Prostate gland (tissue), 2 donors: ENCODE measurements at regions not wholly inside any gene's neighbourhood (a gene's known extent, or its start where the extent isn't known, plus 50 kb on each side); places are given as distances from the start of the nearest gene placed in this dataset.

Experiments
- DNase-seq: peaks from one replicate; pipeline ENCODE4 v3.0.0-alpha.2; 2019; ENCODE audit warnings: low spot score
- H3K27ac ChIP-seq, 2 donors: fragments of 200-600 bp; sonication (generic); 2 replicates each; pipeline ENCODE4 v1.5.1; 2017 to 2019
- H3K27me3 ChIP-seq: fragments of 200-600 bp; sonication (generic); replicated peaks from 2 replicates; pipeline ENCODE4 v1.5.1; 2019; ENCODE audit not compliant: insufficient read depth
- H3K36me3 ChIP-seq, 2 donors: fragments of 200-600 bp; sonication (generic); 1 replicate in 1 of 2; 2 replicates in 1 of 2; pipeline versions ENCODE4 v1.5.1 to v1.8.1; 2017 to 2019
- H3K4me1 ChIP-seq: fragments of 200-600 bp; sonication (generic); replicated peaks from 2 replicates; pipeline ENCODE4 v1.5.1; 2019
- H3K4me3 ChIP-seq, 2 donors: fragments of 200-600 bp; sonication (generic); 2 replicates each; pipeline ENCODE4 v1.5.1; 2017 to 2019
- H3K9me3 ChIP-seq: fragments of 200-600 bp; sonication (generic); 2 replicates; pipeline ENCODE4 v1.5.1; 2017
- POLR2A ChIP-seq: fragments of 450-650 bp; IDR thresholded peaks from one replicate; pipeline ENCODE4 v1.6.1; 2016; ENCODE audit warnings: antibody characterized with exemption, mild to moderate bottlenecking
- POLR2AphosphoS5 ChIP-seq: sonication (generic); formaldehyde crosslinking; IDR thresholded peaks from one replicate; pipeline ENCODE4 v1.6.1; 2017; ENCODE audit warnings: antibody characterized with exemption
- WGBS: methylation state at CpG from one replicate; pipeline ENCODE4 v1.1.5; 2018; 5-methylcytosine and 5-hydroxymethylcytosine counted together
- intact Hi-C: fragments of 100-400 bp; cut with DNase I; formaldehyde crosslinking; loops from one replicate; pipeline ENCODE4 v1.14.2; 2022
- TF ChIP-seq, protein P1 (sequence below), 4 experiments: fragments of 200-600 bp in 2 of 4; fragments of 450-650 bp in 2 of 4; sonication (generic) in 2 of 4; IDR thresholded peaks; 1 replicate in 3 of 4; 2 replicates in 1 of 4; pipeline ENCODE4 v1.5.1; 2016 to 2019; ENCODE audit warnings: antibody characterized with exemption in 4 of 4, mild to moderate bottlenecking in 2 of 4, moderate library complexity in 2 of 4

DNA sequence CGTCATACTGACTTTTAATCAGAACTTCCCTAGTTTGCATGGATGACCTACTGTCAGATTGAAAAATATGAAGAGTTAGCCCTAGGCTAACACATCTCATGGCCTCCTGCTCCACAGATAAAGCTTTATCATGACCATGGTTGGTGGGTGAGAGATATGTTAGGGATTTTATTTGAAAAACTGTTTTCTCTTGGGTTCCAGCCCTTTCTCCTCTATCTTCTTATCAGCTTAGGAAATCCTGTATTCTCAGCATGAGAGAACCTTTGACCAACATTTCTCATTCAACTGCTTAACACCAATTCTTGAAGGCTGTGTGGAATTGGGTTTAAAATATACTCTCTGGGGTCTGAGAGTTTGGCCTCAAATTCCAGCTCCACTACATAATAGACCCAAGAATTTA lies 1407.0 kb upstream of the CELF4 start:
- H3K36me3 ChIP-seq: no peaks in the 10 kb centered on the region
- H3K27me3 ChIP-seq: no peaks in the 10 kb centered on the region
- H3K9me3 ChIP-seq: no peaks in the 10 kb centered on the region
- 86% methylated on average over 1 of the region's 1 CpG for WGBS
- no peak for TF ChIP-seq POLR2AphosphoS5
- no peak for TF ChIP-seq POLR2A
- TF ChIP-seq, protein P1, sequence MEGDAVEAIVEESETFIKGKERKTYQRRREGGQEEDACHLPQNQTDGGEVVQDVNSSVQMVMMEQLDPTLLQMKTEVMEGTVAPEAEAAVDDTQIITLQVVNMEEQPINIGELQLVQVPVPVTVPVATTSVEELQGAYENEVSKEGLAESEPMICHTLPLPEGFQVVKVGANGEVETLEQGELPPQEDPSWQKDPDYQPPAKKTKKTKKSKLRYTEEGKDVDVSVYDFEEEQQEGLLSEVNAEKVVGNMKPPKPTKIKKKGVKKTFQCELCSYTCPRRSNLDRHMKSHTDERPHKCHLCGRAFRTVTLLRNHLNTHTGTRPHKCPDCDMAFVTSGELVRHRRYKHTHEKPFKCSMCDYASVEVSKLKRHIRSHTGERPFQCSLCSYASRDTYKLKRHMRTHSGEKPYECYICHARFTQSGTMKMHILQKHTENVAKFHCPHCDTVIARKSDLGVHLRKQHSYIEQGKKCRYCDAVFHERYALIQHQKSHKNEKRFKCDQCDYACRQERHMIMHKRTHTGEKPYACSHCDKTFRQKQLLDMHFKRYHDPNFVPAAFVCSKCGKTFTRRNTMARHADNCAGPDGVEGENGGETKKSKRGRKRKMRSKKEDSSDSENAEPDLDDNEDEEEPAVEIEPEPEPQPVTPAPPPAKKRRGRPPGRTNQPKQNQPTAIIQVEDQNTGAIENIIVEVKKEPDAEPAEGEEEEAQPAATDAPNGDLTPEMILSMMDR (IDR thresholded peaks at IDR 0.05): no peak
- intact Hi-C loops: no loop called here
- H3K4me1 ChIP-seq: no peaks in the 10 kb centered on the region
- no peak overlapping the region for H3K4me3 ChIP-seq
- H3K27ac ChIP-seq: no peak overlapping the region
- no peak for DNase-seq

DNA sequence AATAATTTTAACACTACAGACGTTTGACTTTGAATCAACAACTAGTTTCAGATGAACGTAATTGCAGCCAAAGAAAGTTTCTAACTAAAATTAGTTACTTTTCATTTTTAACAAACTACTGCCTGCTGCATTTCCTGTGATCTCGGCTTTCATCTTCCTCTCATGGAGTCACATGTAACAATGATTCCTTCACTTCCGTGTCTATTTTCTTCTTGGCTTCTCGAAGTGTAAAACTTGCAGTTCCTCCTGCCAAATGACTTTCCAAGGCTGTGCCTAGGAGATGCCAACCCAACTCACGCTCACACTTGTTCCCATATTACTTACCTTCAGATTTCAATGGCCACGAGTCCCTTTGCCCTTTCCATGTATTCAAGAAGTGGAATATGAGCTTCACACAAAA lies 1406.3 kb upstream of the CELF4 start:
- intact Hi-C loops: no loop called here
- Histone ChIP-seq H3K4me1 (no peaks in the 10 kb centered on the region), H3K4me3 (no peak overlapping the region), H3K36me3 (no peaks in the 10 kb centered on the region), H3K27me3 (no peaks in the 10 kb centered on the region), H3K9me3 (no peaks in the 10 kb centered on the region), H3K27ac (no peak overlapping the region)
- no peak for DNase-seq
- TF ChIP-seq, protein P1 (IDR thresholded peaks at IDR 0.05): no peak
- TF ChIP-seq POLR2A (no peak), POLR2AphosphoS5 (no peak)
- 80% methylated on average over 7 of the region's 7 CpGs for WGBS

DNA sequence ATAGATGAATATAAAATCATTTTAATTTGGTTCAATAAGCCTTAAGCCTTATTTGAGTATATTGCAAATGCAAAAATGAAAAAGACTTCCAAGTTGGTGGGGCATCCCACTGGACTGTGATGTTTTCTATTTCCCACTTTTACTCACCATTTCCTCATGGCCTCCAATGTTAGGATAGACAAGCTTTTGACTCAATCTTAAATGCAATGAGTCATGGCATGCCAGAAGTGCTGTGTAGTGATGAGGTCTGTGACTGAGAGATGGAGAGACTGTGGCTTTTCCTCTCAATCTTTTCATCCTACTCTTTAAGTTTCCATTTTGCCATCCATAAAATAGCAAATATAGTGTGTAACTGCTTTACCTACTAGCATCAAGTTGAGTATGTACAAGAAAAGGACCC lies 1401.2 kb upstream of the CELF4 start:
- TF ChIP-seq, protein P1 (IDR thresholded peaks at IDR 0.05): no peak
- Histone ChIP-seq H3K4me3 (no peak overlapping the region), H3K27me3 (no peaks in the 10 kb centered on the region), H3K9me3 (no peaks in the 10 kb centered on the region), H3K4me1 (no peaks in the 10 kb centered on the region), H3K36me3 (no peaks in the 10 kb centered on the region), H3K27ac (no peak overlapping the region)
- DNase-seq: no peak
- intact Hi-C loops: no loop called here

DNA sequence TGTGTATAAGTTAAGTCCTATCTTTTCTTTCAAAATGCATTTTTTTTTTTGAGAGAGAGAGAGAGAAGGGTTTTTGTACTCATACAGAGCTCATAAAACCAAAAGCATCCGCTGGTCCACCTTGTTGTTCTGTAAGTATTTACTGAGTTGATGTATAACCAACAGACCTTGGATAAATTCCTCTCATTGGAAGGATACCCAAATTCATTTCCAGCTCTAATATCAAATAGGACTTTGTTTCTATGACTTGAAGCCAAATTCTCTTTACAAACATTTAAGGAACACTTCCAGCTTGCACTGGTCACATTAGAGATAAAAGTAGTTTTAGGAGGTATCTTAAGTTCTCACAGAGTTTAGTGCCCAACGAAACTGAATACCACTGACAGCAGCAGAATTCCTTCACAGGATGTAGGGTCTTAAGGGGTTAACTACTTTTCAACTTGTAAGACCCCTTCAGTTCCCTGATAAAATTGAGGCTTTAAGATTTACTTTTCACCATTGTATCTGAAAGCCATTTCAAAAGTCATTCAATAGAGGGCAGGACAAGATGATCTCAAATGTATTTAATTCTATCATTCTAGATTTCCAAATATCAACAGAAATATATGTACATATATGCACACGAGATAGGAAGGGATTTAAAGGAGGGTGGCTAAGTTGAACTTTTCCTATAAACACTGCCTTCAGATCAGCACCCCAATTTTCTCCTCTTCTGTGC lies 1398.5 kb upstream of the CELF4 start:
- TF ChIP-seq, protein P1 (IDR thresholded peaks at IDR 0.05): no peak
- no peak for TF ChIP-seq POLR2AphosphoS5
- no peak for TF ChIP-seq POLR2A
- Histone ChIP-seq H3K9me3 (no peaks in the 10 kb centered on the region), H3K27ac (no peak overlapping the region), H3K27me3 (no peaks in the 10 kb centered on the region), H3K36me3 (no peaks in the 10 kb centered on the region), H3K4me1 (no peaks in the 10 kb centered on the region), H3K4me3 (no peak overlapping the region)
- no peak for DNase-seq
- 38% methylated on average over 3 of the region's 3 CpGs for WGBS
- intact Hi-C loops: no loop called here

DNA sequence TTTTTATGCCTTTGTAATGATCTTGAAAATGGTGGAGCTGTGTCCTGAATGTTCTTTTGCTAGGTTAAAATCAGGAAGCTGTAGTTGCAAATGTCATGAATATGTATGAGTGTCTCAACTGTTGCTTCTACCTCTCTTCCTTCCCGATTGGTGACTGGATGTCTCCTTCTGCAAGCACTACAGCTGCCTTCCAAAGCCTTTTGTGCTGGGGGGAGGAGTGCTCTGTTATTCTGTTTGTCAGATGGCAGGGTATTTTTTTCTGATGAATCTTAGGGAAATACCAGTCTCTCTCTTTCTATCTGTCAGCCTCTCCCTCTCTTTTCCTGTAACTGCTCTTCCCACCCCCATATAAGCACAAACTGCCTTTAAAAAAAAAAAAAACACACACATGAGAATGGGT lies 1396.3 kb upstream of the CELF4 start:
- no peaks in the 10 kb centered on the region for H3K27me3 ChIP-seq
- no peak overlapping the region for H3K27ac ChIP-seq
- H3K4me3 ChIP-seq: no peak overlapping the region
- TF ChIP-seq, protein P1 (IDR thresholded peaks at IDR 0.05): no peak
- no peak for TF ChIP-seq POLR2A
- TF ChIP-seq POLR2AphosphoS5: no peak
- H3K9me3 ChIP-seq: no peaks in the 10 kb centered on the region
- no peaks in the 10 kb centered on the region for H3K4me1 ChIP-seq
- intact Hi-C loops: no loop called here
- WGBS: 50% methylated on average over 1 of the region's 1 CpG
- no peaks in the 10 kb centered on the region for H3K36me3 ChIP-seq
- no peak for DNase-seq
